GM21367 (cell line): ENCODE measurements at regions not wholly inside any gene's neighbourhood (a gene's known extent, or its start where the extent isn't known, plus 50 kb on each side); places are given as distances from the start of the nearest gene placed in this dataset.

Experiments
- ATAC-seq: cut with Tn5 transposase; IDR thresholded peaks from one replicate; pipeline ENCODE4 v1.9.1; 2021; ENCODE audit not compliant: unreplicated experiment

DNA sequence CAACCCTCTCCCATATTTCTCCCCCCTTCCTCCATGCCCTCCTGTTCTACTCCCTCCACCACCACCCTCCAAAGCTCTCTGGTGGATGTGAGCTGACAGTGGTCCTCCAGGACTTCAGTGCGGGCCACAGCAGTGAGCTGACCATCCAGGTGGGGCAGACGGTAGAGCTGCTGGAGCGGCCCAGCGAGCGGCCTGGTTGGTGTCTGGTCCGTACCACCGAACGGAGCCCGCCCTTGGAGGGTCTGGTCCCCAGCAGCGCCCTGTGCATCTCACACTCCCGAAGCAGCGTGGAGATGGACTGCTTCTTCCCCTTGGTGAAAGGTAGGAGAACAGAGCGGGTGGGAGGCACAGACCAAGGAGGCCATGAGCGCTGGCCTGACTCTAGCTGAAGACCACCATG lies 167.5 kb upstream of the UMPS start:
- ATAC-seq = no peak

DNA sequence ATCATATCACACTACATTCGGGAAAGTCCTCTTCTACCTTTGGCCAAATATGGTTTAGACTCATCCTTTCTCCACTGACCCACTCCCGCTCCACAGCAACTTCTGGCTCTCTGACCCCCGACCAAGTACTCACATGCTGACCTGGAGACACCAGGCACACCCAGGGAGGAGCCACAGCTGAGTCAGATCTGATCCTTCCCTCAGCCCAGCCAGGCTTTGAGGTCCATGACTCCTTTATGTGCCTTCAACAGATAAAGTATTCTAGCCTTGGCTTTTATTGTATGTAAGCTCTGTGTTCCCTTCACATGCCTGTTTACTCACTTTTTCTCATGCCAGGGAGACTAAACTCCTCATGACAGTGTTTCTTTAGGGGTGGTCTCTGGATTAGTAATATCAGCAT lies 166.9 kb upstream of the UMPS start:
- ATAC-seq = no peak

DNA sequence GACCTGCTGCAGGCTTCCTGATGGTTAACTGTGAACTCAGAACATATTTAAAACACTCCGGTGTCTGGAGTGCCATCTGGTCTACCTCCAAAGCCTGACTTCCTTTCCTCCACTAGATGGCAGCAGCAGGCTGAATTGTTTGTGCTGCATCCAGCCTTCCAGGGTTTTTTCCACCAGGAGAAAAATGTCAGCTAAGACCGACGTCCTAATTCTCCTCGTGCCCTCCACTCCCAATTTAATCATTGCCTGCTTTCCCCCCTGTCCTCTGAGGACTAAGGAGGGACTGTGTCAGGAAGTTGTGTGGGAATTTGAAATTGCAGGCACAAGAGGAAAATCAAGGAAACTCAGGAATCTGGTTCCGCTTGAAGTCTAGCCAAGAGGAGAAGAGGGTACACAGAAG lies 165.2 kb upstream of the UMPS start:
- no peak for ATAC-seq

DNA sequence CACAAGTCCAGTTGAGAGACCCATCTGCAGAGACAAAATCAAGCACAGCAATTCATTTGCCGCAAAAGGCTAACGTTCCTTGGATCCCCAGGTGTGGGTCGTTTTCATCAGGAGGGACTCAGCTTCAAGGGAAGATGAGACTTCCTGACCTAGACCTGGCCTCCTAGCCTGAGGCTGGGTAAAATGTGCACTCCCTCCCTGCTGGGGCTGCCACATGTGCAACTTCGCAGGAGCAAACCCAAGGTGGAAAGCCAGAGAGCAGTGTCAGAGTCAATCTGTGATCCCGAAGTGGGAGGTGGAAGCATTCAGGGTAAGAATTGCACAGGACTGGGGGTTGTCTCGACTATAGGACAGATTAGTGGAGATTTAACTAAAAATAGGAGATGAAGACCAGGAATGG lies 164.7 kb upstream of the UMPS start:
- no peak for ATAC-seq

DNA sequence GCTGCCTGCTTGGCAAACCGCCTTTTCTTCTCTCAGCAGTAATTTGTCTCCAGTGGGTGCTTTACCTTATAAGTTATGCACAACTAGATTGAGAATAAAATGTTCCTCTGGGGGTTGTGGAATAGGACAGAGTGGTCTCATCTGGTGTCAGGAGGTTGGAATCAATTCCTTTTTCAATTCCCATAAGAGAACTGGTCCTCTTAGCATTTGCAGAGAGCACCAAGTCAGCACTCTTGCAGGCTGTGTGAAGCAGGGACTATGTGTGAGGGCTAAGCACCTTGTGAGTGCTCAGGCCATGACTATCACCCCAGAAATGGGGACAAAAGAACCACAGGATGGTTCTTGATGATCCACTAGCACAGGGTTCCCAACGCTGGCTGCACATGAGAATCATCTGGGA lies 163.6 kb upstream of the UMPS start:
- ATAC-seq = no peak

DNA sequence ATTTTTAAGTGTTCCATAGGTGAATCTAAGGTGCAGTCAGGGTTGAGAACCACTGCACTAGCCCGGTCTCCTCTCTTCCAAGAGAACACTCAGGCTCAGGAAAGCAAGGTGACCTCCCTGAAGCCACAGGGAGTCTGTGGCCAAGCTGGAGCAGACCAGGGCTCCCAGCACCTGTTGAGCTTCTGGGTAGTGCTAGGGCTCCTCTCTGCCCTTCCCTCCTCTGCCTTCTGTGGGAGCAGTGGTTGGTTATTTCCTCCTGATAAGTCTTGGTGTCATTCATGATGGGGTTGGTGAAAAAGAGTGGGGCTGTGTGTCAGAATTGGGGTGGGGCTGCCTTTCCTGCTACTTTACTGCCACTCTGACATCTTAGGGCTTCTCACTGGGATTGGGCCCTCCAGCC lies 163.1 kb upstream of the UMPS start:
- no peak for ATAC-seq

DNA sequence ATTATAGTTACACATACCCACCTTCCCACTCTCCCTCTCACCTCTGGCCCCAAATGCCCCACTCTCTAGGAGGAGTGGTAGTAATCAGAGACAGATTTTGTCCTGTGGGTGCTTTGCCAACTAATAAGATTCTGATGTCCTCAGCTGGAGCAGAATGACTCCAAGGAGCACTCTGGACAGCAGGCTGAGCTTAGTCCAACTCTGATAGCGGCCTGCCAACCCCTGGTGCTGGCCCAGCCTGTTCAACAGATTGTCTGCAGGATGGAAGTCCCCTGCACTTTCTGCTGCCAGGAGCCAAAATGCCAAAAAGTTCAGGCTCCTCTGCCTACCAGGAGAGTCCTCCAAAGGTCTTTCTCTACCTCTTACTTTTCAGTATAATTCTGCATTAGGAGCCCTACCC lies 160.5 kb upstream of the UMPS start:
- no peak for ATAC-seq

DNA sequence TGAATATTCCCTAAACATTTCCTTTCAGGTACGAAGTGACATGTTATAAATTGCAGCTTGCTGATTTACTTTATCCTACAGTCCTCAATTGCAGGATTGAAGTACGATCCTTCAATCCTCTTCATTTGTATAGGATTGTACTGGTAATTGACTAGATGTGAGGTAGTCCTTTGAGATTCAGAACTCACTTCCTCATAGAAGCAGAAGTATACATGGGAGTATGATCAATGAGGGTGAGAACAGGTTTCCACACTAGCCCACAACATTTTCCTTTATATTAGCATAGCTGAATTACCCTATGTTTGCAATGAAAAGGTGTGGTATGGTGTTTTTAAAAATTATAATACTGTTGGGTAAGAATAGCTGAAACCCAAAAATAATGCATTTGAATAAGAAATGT lies 160.0 kb upstream of the UMPS start:
- no peak for ATAC-seq

DNA sequence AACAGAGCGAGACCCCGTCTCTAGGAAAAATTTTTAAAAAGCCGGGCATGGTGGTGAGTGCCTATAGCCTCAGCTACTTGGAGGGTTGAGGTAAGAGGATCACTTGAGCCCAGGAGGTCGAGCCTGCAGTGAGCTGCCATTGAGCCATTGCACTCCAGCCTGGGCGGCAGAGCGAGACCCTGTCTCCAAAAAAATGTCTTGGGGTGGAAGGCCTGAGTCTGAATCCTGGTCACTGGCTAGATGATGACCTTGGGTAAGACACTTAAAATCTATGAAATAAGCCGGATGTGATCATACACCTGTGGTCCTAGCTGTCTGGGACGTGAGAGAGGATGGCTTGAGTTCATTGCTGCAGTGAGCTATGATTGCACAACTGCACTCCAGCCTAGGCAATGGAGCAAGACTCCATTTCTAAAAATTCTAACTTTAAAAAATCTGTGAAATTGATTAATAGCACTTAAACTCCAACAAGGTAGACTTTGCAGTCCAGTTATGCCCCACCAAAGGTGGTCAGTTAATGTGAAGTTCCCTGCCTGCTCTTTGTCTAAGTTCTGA lies 157.3 kb upstream of the UMPS start:
- no peak for ATAC-seq

DNA sequence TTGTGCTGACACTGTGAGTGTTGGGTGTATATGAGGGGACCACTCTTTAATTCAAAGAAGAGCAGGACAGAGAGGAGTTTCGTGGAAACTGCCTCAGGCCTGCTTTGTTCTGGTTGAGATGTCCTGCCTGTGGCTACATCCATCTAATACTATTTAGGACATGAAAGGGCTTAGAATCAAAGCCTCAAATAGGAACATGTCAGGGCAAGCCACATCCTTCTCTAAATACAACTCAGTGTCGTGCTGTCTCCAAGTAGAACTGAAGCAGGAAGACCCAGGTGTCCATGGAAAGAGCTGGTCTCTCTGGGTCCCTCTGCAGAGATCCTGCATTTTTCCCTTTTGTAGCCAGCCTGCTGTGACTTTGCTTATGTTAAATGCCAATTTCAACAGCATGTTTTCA lies 156.2 kb upstream of the UMPS start:
- no peak for ATAC-seq

DNA sequence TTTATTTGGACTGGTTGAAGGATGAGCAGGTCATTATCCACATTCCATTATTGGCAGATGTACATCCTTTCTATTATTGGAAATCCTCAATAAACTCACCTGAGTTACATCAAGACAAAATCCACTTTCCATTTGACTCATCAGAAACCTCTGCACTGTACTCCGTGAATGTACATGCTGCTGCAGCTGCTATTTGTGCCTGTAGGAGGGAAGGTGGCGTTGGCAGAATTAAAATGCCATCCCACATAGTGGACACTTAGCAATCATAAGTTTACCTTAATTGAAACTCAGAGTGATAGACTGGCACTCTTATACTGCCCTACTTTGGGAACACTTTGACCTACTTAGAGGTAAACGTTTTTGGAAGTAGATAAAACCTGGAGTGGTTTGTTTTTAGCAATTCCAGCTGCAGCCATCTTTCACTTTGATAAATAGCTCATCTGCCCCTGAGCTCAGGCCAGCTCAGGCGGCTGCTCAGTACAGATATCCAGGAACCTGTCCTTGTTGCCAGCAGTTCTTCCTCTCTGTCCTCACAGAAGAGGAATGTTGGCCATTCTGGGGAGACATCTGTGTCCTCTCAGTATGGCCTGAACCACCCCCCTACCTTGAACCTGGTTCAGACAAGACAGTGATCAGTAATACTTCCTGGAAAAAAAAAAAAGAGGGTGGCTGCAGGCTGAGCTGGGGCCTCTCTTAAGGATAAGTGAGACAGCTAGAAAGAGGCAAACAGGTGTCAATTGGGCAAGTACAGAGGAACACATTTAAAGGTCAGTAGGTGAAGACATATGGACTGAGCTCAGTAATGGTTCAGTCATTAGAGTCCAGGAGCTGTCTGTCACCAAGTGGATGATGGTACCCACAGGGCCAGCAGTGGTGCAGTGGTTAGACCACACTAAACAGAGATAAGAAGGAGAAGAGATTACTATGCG lies 153.4 kb upstream of the UMPS start:
- no peak for ATAC-seq

DNA sequence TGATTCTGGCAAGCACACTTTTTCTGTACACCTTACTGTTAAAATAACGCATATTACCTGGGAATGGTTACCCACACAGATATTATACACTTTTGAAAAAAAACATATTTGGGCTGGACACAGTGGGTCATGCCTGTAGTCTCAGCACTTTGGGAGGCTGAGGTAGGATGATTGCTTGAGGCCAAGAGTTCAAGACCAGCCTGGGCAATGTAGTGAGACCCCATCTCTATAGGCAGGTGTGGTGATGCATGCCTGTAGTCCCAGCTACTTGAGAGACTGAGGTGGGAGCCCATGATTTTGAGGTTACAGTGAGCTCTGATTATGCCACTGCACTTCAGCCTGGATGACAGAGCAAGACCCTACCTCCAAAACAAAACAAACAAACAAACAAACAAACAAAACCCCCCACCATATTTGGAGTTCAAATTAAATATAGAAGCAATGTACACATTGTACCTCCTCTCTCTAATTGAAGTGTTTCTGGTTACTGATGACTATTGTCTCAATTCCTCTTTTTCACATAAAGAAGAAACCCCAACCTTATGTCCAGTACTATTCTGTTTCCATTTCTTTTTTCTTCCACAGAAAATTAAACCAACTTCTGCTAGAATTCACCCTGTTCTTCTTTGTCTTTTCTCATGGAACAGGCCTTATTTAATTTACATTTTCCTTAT lies 152.6 kb upstream of the UMPS start:
- ATAC-seq = no peak

DNA sequence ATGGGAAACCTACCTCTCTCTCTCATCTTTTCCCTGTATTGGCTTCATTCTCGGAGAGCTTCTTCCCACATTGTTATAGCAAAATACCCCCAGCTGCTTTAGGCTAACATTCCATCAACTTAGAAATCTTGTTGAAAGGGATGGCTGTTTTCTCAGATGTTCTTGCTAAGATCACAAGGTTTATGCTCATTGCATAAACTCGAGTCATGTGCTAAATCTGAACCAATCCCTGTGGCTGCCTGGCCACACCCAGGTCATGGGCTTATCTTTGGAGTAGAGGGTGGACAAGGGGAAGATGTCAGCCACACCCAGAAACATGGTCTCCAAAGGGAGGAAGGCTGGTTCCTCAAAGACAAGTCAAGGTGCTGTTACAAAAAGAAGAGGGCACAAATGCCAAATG lies 150.6 kb upstream of the UMPS start:
- ATAC-seq = no peak

DNA sequence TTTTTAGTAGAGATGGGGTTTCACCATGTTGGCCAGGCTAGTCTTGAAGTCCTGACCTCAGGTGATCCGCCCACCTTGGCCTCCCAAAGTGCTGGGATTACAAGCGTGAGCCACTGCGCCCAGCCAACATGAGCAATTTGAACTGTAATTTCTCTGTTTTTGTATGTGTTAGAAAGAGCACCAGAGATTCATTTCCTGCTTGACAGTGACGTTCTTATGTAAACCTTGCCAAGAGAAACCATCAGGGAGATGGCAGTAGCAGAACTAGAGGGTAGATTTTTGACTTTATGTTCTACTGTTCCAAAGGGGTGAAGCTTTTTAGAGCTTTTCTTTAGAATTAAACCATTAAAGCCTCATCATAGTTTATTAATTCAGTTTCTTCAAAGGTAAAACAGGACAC lies 148.1 kb upstream of the UMPS start:
- no peak for ATAC-seq

DNA sequence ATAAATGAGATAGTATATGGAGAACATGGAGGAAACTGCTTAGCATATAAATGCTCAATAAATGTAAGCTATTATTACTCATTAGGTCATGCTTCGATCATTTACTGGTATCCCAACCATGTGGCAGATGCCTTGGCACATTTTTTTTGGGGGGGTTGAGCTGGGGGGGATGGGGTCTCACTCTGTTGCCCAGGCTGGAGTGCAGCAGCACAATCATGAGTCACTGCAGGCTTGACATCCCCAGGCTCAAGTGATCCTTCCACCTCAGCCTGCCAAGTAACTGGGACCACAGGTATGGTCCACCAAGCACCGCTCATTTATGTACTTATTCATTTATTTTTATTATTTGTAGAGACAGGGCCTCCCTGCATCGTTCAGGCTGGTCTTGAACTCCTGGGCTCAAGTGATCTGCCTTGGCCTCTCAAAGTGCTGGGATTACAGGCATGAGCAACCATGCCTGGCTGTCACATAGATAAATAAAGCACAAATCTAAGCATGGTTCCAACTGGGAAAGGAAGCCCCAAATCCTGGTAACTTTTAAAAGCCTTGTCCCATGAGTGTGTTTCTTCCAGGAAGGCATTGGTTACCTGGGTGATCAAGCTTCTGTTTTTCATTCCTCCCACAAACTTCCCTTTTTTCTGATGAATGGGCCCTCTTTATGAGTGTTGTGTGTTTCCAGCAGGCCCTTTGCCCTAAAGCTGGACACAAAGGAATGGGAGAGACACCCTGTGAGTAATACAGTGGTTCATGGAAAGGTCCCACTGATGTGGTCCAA lies 147.4 kb upstream of the UMPS start:
- ATAC-seq = no peak

DNA sequence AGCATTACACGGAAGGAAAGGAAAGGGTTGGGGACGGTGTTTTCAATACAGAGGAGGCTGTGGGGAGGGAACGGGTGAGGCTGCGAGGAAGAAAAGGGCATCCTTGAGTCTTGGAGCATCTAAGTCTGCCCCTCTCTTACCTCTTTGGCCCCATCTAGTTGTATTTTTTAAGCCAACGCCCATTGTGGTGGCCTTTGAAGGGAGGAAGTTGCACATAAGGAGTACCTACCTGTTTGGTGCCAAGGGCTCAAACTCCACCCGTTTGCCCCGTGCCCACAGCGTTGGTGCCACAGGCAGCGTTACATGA lies 146.1 kb upstream of the UMPS start:
- no peak for ATAC-seq

DNA sequence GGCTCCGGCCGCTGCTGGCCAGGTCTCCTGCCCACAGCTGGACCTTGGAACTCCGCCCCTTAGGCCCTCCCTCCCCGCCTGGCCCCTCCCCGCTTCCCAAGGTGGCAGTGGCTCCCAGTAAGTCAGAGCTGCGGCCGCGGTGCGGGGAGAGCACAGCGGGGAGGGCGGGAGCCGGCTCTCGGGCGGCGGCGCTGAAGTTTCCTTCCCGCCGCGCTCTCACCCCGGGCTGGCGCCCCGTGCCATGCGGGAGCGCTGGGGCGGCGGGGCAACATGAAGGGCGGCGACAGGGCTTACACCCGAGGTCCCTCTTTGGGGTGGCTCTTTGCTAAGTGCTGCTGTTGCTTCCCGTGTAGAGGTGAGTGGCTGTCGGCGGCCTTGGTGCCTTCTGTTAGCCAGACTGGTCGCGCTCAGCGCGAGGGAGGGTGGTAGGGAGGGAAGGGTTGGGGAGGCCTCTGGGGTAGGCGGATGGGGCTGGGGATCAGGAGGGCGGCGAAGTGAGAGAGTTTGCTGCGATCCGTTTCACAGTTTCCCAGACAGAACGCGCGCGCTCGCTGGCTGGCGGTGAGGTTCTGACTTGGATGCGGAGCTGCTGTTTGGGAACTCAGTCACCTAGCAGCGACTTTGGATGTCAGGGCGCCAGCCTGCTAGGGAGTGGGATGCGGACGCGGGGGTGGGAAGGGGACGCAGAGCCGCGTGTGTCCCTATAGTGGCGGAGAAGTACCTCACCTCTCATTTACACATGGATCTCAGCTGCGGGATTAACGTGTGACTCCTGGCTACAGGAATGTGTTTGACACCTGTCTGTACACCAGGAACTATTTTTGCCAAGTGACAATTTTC lies 145.5 kb upstream of the UMPS start:
- no peak for ATAC-seq

DNA sequence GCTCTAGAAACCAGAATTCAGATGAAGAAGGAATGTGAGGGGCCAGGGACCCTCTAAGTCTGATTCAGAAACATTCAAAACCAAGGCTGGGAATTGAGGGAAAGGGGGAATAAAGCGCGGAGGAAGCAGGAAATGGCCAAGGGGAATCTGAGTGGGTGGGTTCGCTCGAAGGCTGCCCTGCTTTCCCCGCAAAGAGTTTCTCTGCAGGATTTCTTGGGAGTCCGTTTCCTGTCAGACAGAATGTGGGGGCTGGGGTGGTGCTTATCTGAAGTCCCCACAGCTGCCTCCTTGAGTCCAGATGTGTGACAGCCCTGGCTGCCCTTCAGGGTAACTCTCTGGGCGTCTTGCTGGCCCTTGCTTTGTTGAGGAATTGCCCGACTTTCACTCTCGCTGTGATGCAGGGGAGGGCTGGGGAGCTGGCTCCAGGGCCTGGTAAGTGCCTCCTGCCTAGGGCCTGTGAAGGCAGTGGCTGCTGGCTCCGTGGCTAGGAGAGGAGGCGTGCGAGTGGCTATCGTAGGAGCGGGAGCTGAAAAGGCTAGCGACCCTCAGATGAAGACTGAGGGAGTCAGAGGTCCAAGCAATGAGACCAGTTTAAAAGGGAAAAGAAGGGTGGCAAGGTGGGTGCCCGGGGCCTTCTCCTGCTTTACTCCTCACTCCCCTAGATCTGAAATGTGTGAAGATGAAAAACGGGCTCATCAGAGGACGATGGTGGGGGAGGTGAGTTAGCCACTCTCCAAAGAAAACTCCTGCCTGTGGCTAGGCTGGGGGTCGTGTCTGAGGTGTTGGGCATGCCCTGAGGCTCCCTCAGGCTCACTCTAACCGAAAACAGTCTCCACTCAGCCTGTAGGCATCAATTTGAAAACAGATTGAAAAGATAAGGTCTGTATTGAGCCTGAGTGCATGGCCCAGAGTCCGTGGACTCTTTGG lies 143.9 kb upstream of the UMPS start:
- no peak for ATAC-seq

DNA sequence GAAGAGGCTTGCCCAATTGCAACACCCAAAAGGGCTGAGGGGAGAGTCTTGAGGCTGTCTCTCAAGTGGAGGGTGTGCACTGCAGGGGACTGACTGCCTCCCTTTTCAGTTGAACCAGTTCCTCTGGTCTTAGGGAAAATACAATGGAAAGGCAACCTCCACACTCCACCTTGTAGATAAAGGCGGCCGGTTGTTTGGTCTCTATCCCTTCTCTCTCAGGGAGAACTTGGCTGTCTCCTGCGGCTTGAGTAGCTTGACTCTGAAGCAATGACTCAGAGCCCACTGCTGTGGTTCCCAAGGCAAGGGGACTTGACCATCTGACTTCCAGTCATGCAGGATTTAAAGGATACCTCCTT lies 143.2 kb upstream of the UMPS start:
- ATAC-seq = no peak

DNA sequence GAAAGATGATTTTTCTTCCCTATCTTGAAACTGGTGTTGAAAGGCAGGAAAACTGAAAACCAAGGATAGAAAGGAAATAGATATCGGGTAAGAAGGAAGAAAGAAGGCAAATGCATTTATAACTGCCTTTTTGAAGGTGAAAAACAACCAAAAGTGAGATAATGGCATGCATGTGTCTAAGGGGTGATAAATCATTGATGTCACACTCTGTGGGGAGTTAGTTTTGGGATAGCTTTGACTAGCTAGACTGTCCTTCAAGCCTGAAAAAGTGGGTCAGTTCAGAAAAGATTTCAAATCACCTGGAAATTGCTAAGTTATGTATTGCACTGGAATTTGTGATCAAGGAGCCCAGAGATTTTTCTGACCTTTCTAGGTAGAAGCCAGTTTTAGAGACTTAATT lies 142.2 kb upstream of the UMPS start:
- ATAC-seq = no peak
